Neural cell (in vitro differentiated cells): ENCODE measurements at regions not wholly inside any gene's neighbourhood (a gene's known extent, or its start where the extent isn't known, plus 50 kb on each side); places are given as distances from the start of the nearest gene placed in this dataset.

Experiments
- H2AFZ ChIP-seq: fragments of 200-600, 300-800 bp; sonication (generic), shearing (Covaris generic); 2 replicates; pipeline ENCODE4 v1.6.0; 2014; ENCODE audit warnings: low read depth, mild to moderate bottlenecking, antibody characterized with exemption, low read length, moderate library complexity
- H3F3A ChIP-seq: fragments of 200-600 bp; shearing (Covaris generic); 2 replicates; pipeline ENCODE4 v1.6.1; 2016; ENCODE audit warnings: mild to moderate bottlenecking, moderate library complexity, mixed read lengths, antibody characterized with exemption, low read length; ENCODE audit not compliant: insufficient read depth, poor library complexity, severe bottlenecking
- H3K27ac ChIP-seq: fragments of 200-600, 300-800 bp; sonication (generic), shearing (Covaris generic); 2 replicates; pipeline ENCODE4 v1.5.1; 2014; ENCODE audit warnings: mild to moderate bottlenecking, low read length, moderate library complexity
- H3K27me3 ChIP-seq: fragments of 300-800, 200-600 bp; sonication (generic), shearing (Covaris generic); 2 replicates; pipeline ENCODE4 v1.6.0; 2014; ENCODE audit warnings: mild to moderate bottlenecking, low read depth, low read length, moderate library complexity; ENCODE audit not compliant: insufficient read depth
- H3K36me3 ChIP-seq: fragments of 300-800, 200-600 bp; sonication (generic), shearing (Covaris generic); 2 replicates; pipeline ENCODE4 v1.5.1; 2014; ENCODE audit warnings: mild to moderate bottlenecking, antibody characterized with exemption, low read length, moderate library complexity; ENCODE audit not compliant: insufficient read depth
- H3K4me2 ChIP-seq: fragments of 300-800, 200-600 bp; sonication (generic), shearing (Covaris generic); 2 replicates; pipeline ENCODE4 v1.6.0; 2014; ENCODE audit warnings: mild to moderate bottlenecking, low read length
- H3K4me3 ChIP-seq: fragments of 300-800, 200-600 bp; sonication (generic), shearing (Covaris generic); 2 replicates; pipeline ENCODE4 v1.5.1; 2014; ENCODE audit warnings: mild to moderate bottlenecking, low read length, moderate library complexity
- H3K79me2 ChIP-seq: fragments of 200-600 bp; shearing (Covaris generic); replicated peaks from 2 replicates; pipeline ENCODE4 v1.6.0; 2014; ENCODE audit warnings: mild to moderate bottlenecking, low read length, moderate library complexity; ENCODE audit not compliant: insufficient read depth
- H3K9ac ChIP-seq: fragments of 300-800, 200-600 bp; sonication (generic), shearing (Covaris generic); 2 replicates; pipeline ENCODE4 v1.6.1; 2016; ENCODE audit warnings: mild to moderate bottlenecking, low read length, mixed read lengths
- H3K9me2 ChIP-seq: fragments of 200-600 bp; shearing (Covaris generic); 2 replicates; pipeline ENCODE4 v1.6.1; 2016; ENCODE audit warnings: mild to moderate bottlenecking, low read length, mixed read lengths; ENCODE audit not compliant: insufficient read depth
- H3K9me3 ChIP-seq: fragments of 200-600, 300-800 bp; sonication (generic), shearing (Covaris generic); 2 replicates; pipeline ENCODE4 v1.6.1; 2016; ENCODE audit warnings: mild to moderate bottlenecking, mixed run types, low read length, moderate library complexity, mixed read lengths
- H4K20me1 ChIP-seq: fragments of 200-600 bp; shearing (Covaris generic); 2 replicates; pipeline ENCODE4 v1.6.1; 2016; ENCODE audit warnings: mild to moderate bottlenecking, mixed run types; ENCODE audit not compliant: insufficient read depth
- EP300 ChIP-seq: fragments of 450-650 bp; conservative IDR thresholded peaks from 2 replicates; pipeline ENCODE4 v1.6.1; 2014; ENCODE audit warnings: antibody characterized with exemption, mild to moderate bottlenecking, moderate library complexity; ENCODE audit not compliant: poor library complexity, severe bottlenecking
- EZH2 ChIP-seq: fragments of 200-600, 300-800 bp; shearing (Covaris generic), sonication (generic); IDR thresholded peaks from 2 replicates; pipeline ENCODE4 v1.6.1; 2014; ENCODE audit warnings: antibody characterized with exemption, low read length, borderline replicate concordance, mild to moderate bottlenecking; ENCODE audit not compliant: insufficient read depth, poor library complexity, severe bottlenecking
- MXI1 ChIP-seq: fragments of 450-650 bp; conservative IDR thresholded peaks from 2 replicates; pipeline ENCODE4 v1.6.1; 2014; ENCODE audit warnings: antibody characterized with exemption, mild to moderate bottlenecking; ENCODE audit not compliant: poor library complexity, severe bottlenecking
- POLR2AphosphoS5 ChIP-seq: IDR thresholded peaks from 2 replicates; pipeline ENCODE4 v1.6.1; 2012
- RAD21 ChIP-seq: fragments of 450-650 bp; conservative IDR thresholded peaks from 2 replicates; pipeline ENCODE4 v1.6.1; 2014; ENCODE audit warnings: antibody characterized with exemption, mild to moderate bottlenecking, moderate library complexity
- SMC3 ChIP-seq: fragments of 450-650 bp; conservative IDR thresholded peaks from 2 replicates; pipeline ENCODE4 v1.6.1; 2014; ENCODE audit warnings: antibody characterized with exemption, mild to moderate bottlenecking, moderate library complexity; ENCODE audit not compliant: poor library complexity
- TAF1 ChIP-seq: IDR thresholded peaks from 2 replicates; pipeline ENCODE4 v1.6.1; 2012; ENCODE audit warnings: low read depth
- TF ChIP-seq, protein P1 (sequence below): fragments of 450-650 bp; IDR thresholded peaks from 2 replicates; pipeline ENCODE4 v1.5.1; 2014; ENCODE audit warnings: antibody characterized with exemption, mild to moderate bottlenecking, moderate library complexity; ENCODE audit not compliant: poor library complexity, severe bottlenecking
- TF ChIP-seq, protein P2 (sequence below): IDR thresholded peaks from 2 replicates; pipeline ENCODE4 v1.6.1; 2012; ENCODE audit warnings: borderline replicate concordance

DNA sequence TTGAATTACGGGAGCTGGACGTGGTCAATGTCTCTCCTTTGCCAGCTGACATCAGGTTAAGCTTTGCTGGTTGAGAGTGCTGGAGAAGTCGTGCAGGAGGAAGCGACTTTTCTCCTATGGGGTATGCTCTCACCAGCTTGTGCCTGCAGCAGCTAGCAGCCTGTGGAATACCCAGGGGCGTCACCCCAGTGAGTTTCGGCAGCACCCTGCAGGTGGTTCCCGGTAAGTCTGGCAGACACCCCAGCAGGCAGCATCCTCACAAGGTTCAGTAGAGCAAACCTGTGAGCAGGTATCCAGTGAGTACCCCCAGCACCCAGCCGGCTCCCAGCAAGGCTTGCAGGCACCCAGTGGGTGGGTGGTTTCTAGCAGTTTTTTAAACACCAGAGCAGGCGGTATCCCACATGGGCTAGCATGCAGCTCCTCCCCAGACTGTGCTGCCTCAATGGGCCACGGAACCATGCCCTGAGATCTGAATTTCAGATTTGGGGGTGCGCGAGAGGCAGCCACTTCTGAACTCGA lies 74.8 kb upstream of the SVIL start:
- Histone ChIP-seq H3K79me2 (peaks cover 32% of the 10 kb centered on the region), H3K9me3 (no peaks in the 10 kb centered on the region), H3K36me3 (no peaks in the 10 kb centered on the region), H3K4me3 (no peak overlapping the region), H3K9me2 (no peaks in the 10 kb centered on the region), H3K27me3 (no peaks in the 10 kb centered on the region), H4K20me1 (no peaks in the 10 kb centered on the region), H3K4me2 (no peak overlapping the region), H2AFZ (no peak overlapping the region), H3F3A (no peaks in the 10 kb centered on the region), H3K27ac (no peak overlapping the region), H3K9ac (no peak overlapping the region)
- no peak for TF ChIP-seq SMC3
- TF ChIP-seq, protein P1, sequence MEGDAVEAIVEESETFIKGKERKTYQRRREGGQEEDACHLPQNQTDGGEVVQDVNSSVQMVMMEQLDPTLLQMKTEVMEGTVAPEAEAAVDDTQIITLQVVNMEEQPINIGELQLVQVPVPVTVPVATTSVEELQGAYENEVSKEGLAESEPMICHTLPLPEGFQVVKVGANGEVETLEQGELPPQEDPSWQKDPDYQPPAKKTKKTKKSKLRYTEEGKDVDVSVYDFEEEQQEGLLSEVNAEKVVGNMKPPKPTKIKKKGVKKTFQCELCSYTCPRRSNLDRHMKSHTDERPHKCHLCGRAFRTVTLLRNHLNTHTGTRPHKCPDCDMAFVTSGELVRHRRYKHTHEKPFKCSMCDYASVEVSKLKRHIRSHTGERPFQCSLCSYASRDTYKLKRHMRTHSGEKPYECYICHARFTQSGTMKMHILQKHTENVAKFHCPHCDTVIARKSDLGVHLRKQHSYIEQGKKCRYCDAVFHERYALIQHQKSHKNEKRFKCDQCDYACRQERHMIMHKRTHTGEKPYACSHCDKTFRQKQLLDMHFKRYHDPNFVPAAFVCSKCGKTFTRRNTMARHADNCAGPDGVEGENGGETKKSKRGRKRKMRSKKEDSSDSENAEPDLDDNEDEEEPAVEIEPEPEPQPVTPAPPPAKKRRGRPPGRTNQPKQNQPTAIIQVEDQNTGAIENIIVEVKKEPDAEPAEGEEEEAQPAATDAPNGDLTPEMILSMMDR = no peak
- TF ChIP-seq EP300 = no peak
- TF ChIP-seq POLR2AphosphoS5 = no peak
- TF ChIP-seq RAD21 = no peak
- TF ChIP-seq, protein P2, sequence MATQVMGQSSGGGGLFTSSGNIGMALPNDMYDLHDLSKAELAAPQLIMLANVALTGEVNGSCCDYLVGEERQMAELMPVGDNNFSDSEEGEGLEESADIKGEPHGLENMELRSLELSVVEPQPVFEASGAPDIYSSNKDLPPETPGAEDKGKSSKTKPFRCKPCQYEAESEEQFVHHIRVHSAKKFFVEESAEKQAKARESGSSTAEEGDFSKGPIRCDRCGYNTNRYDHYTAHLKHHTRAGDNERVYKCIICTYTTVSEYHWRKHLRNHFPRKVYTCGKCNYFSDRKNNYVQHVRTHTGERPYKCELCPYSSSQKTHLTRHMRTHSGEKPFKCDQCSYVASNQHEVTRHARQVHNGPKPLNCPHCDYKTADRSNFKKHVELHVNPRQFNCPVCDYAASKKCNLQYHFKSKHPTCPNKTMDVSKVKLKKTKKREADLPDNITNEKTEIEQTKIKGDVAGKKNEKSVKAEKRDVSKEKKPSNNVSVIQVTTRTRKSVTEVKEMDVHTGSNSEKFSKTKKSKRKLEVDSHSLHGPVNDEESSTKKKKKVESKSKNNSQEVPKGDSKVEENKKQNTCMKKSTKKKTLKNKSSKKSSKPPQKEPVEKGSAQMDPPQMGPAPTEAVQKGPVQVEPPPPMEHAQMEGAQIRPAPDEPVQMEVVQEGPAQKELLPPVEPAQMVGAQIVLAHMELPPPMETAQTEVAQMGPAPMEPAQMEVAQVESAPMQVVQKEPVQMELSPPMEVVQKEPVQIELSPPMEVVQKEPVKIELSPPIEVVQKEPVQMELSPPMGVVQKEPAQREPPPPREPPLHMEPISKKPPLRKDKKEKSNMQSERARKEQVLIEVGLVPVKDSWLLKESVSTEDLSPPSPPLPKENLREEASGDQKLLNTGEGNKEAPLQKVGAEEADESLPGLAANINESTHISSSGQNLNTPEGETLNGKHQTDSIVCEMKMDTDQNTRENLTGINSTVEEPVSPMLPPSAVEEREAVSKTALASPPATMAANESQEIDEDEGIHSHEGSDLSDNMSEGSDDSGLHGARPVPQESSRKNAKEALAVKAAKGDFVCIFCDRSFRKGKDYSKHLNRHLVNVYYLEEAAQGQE = no peak
- no peak for TF ChIP-seq TAF1
- TF ChIP-seq MXI1 = no peak
- TF ChIP-seq EZH2 = no peak

DNA sequence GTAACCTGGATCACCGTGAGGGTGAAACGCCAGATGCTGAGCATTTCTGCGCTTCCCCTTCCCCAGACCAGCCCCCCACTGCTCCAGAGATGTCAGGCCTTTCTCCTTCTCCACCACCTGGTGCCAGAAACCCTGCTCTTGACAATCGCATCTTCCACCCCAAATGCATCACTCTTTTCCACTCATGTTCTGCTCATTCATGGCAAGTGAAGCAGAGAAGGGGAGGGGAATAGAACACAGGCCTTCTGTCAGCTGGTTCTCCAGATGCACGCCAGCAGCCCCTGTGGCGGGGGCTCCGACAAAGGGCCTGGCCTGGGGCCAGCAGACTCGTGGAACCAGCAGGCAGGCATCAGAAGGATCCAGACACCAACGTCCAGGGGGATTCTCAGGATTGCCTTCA lies 68.5 kb upstream of the SVIL start:
- Histone ChIP-seq H3K9me2 (no peaks in the 10 kb centered on the region), H3K27ac (no peak overlapping the region), H3K27me3 (no peaks in the 10 kb centered on the region), H3K36me3 (no peaks in the 10 kb centered on the region), H3K4me2 (no peak overlapping the region), H3K4me3 (no peak overlapping the region), H4K20me1 (no peaks in the 10 kb centered on the region), H3K9ac (no peak overlapping the region), H3F3A (no peaks in the 10 kb centered on the region), H3K9me3 (no peaks in the 10 kb centered on the region), H2AFZ (no peak overlapping the region), H3K79me2 (peaks cover 29% of the 10 kb centered on the region)
- TF ChIP-seq EP300 (no peak), SMC3 (no peak), RAD21 (no peak), TAF1 (no peak), EZH2 (no peak), MXI1 (no peak), POLR2AphosphoS5 (no peak)
- TF ChIP-seq, protein P1 = no peak
- TF ChIP-seq, protein P2 = no peak
